DND-41 (cell line): ENCODE measurements at regions not wholly inside any gene's neighbourhood (a gene's known extent, or its start where the extent isn't known, plus 50 kb on each side); places are given as distances from the start of the nearest gene placed in this dataset.

Source experiments
- ATAC-seq: fragments of 200-7000 bp; cut with Tn5 transposase; 3 replicates; pipeline ENCODE4 v1.9.1; 2021; ENCODE audit warnings: low read depth; ENCODE audit not compliant: insufficient read depth
- DNase-seq: peaks from one replicate; pipeline ENCODE4 v3.0.0-alpha.2; 2020
- H2AFZ ChIP-seq: 2 replicates; pipeline ENCODE4 v1.6.0; 2012; ENCODE audit warnings: low read depth, low read length
- H3K27ac ChIP-seq: 2 replicates; pipeline ENCODE4 v1.5.1; 2012; ENCODE audit warnings: low read length, inconsistent platforms
- H3K27me3 ChIP-seq: fragments of 200-600 bp; sonication (generic); 2 replicates; pipeline ENCODE4 v1.6.0; 2012; ENCODE audit warnings: low read length, mild to moderate bottlenecking, inconsistent platforms; ENCODE audit not compliant: insufficient read depth, poor library complexity
- H3K36me3 ChIP-seq: 2 replicates; pipeline ENCODE4 v1.5.1; 2012; ENCODE audit warnings: low read length, inconsistent platforms; ENCODE audit not compliant: insufficient read depth
- H3K4me1 ChIP-seq: 2 replicates; pipeline ENCODE4 v1.5.1; 2012; ENCODE audit warnings: mild to moderate bottlenecking, low read length; ENCODE audit not compliant: insufficient read depth
- H3K4me2 ChIP-seq: 2 replicates; pipeline ENCODE4 v1.6.0; 2012; ENCODE audit warnings: mild to moderate bottlenecking, moderate library complexity, low read length, inconsistent platforms; ENCODE audit not compliant: insufficient read depth
- H3K4me3 ChIP-seq, 2 experiments: fragments of 200-600 bp in 1 of 2; shearing (Covaris generic) in 1 of 2; 2 replicates each; pipeline ENCODE4 v1.5.1; 2012 to 2016; ENCODE audit warnings: inconsistent platforms in 2 of 2, low read length in 2 of 2, mild to moderate bottlenecking in 2 of 2, low read depth in 1 of 2, moderate library complexity in 1 of 2
- H3K79me2 ChIP-seq: 2 replicates; pipeline ENCODE4 v1.6.0; 2012; ENCODE audit warnings: low read length, inconsistent platforms; ENCODE audit not compliant: insufficient read depth
- H3K9ac ChIP-seq: 2 replicates; pipeline ENCODE4 v1.6.0; 2012; ENCODE audit warnings: low read depth, mild to moderate bottlenecking, inconsistent platforms, low read length, moderate library complexity
- H3K9me3 ChIP-seq: 2 replicates; pipeline ENCODE4 v1.5.1; 2012; ENCODE audit warnings: low read length, moderate library complexity, mild to moderate bottlenecking, inconsistent platforms; ENCODE audit not compliant: insufficient read depth, severe bottlenecking
- H4K20me1 ChIP-seq: 2 replicates; pipeline ENCODE4 v1.6.0; 2012; ENCODE audit warnings: low read length; ENCODE audit not compliant: insufficient read depth
- CTCF ChIP-seq: IDR thresholded peaks from 2 replicates; pipeline ENCODE4 v1.5.1; 2012; ENCODE audit warnings: borderline replicate concordance, low read length, moderate library complexity, mild to moderate bottlenecking; ENCODE audit not compliant: poor library complexity, severe bottlenecking; ENCODE audit errors: extremely low read depth
- EZH2 ChIP-seq: IDR thresholded peaks from 3 replicates; pipeline ENCODE4 v1.6.1; 2012; ENCODE audit warnings: borderline replicate concordance, low read depth, mild to moderate bottlenecking, moderate library complexity, low read length, inconsistent platforms; ENCODE audit not compliant: severe bottlenecking

GRCh38 chr9:22307013-22307711 is 139.5 kb upstream of the DMRTA1 start:
- Histone ChIP-seq H3K4me2 (no peak overlapping the region), H3K9ac (no peak overlapping the region), H3K4me3 (no peak overlapping the region), H3K27me3 (no peaks in the 10 kb centered on the region), H3K36me3 (no peaks in the 10 kb centered on the region), H3K4me1 (no peaks in the 10 kb centered on the region), H2AFZ (no peak overlapping the region), H3K79me2 (no peaks in the 10 kb centered on the region), H3K9me3 (no peaks in the 10 kb centered on the region), H3K27ac (no peak overlapping the region), H4K20me1 (no peaks in the 10 kb centered on the region)
- no peak for TF ChIP-seq EZH2
- peak; percentile 53 for TF ChIP-seq CTCF
- ATAC-seq = no peak
- peak; percentile 15 for DNase-seq

- H4K20me1 ChIP-seq = no peaks in the 10 kb centered on the region
- H3K27ac ChIP-seq = no peak overlapping the region
- TF ChIP-seq EZH2 (no peak), CTCF (no peak)
- H3K79me2 ChIP-seq = no peaks in the 10 kb centered on the region
- H3K9me3 ChIP-seq = no peaks in the 10 kb centered on the region
- no peak overlapping the region for H2AFZ ChIP-seq
- no peaks in the 10 kb centered on the region for H3K27me3 ChIP-seq
- no peak overlapping the region for H3K4me2 ChIP-seq
- no peak overlapping the region for H3K9ac ChIP-seq
- H3K4me3 ChIP-seq = no peak overlapping the region
- no peaks in the 10 kb centered on the region for H3K36me3 ChIP-seq
- DNase-seq (no peak), ATAC-seq (no peak)
- no peaks in the 10 kb centered on the region for H3K4me1 ChIP-seq
These were observed 138.4 kb upstream of the DMRTA1 start for GRCh38 chr9:22308177-22308576.

GRCh38 chr9:22316645-22317044 is 130.0 kb upstream of the DMRTA1 start:
- TF ChIP-seq CTCF (no peak), EZH2 (no peak)

More at GRCh38 chr9:22316645-22317044, 130.0 kb upstream of the DMRTA1 start:
- Histone ChIP-seq H3K4me3 (no peak overlapping the region), H3K4me2 (no peak overlapping the region), H3K36me3 (no peaks in the 10 kb centered on the region), H3K9me3 (peaks cover 4% of the 10 kb centered on the region), H2AFZ (no peak overlapping the region), H3K9ac (no peak overlapping the region), H3K27me3 (no peaks in the 10 kb centered on the region), H3K4me1 (no peaks in the 10 kb centered on the region), H4K20me1 (no peaks in the 10 kb centered on the region), H3K79me2 (no peaks in the 10 kb centered on the region), H3K27ac (no peak overlapping the region)
- ATAC-seq = no peak
- DNase-seq = no peak
